H54 (cell line): ENCODE measurements at regions not wholly inside any gene's neighbourhood (a gene's known extent, or its start where the extent isn't known, plus 50 kb on each side); places are given as distances from the start of the nearest gene placed in this dataset.
"Not testable (repeated sequence)": the region's sequence is repeated elsewhere in the genome, so short reads cannot be mapped to it uniquely, and the experiment has no call there.

ENCODE experiments used
- DNase-seq: peaks from one replicate; pipeline ENCODE4 v3.0.0; 2011; ENCODE audit warnings: low spot score, mixed read lengths; ENCODE audit not compliant: insufficient read length
- FAIRE-seq: peaks from 3 replicates; lab custom pipeline; 2011; peaks lifted over from hg19 to GRCh38; lab: Jason Lieb, UNC
- POLR2A ChIP-seq: IDR thresholded peaks from 2 replicates; pipeline ENCODE4 v1.6.1; 2011; ENCODE audit warnings: low read depth, mild to moderate bottlenecking, low read length

GRCh38 chr15:29648415-29648814 is 173.9 kb downstream of the TJP1 start:
- not testable (repeated sequence) for FAIRE-seq, DNase-seq

- no peak for TF ChIP-seq POLR2A
- FAIRE-seq: no peak
- no peak for DNase-seq
Measured at GRCh38 chr15:29645841-29646240, 176.4 kb downstream of the TJP1 start.

- FAIRE-seq, DNase-seq: not testable (repeated sequence)
Measured at GRCh38 chr15:29644361-29644760, 177.9 kb downstream of the TJP1 start.

- peak; percentile 58 for DNase-seq
- TF ChIP-seq POLR2A: no peak
- peak; percentile 98 for FAIRE-seq
Measured at GRCh38 chr15:29638781-29639180, 183.5 kb downstream of the TJP1 start.

- TF ChIP-seq POLR2A: no peak
- DNase-seq (no peak), FAIRE-seq (no peak)
Measured at GRCh38 chr15:29638011-29638410, 184.3 kb downstream of the TJP1 start.

- FAIRE-seq (no peak), DNase-seq (no peak)
- no peak for TF ChIP-seq POLR2A
Measured at GRCh38 chr15:29637555-29637954, 184.7 kb downstream of the TJP1 start.

GRCh38 chr15:29636921-29637320 is 185.3 kb downstream of the TJP1 start:
- no peak for TF ChIP-seq POLR2A
- DNase-seq (no peak), FAIRE-seq (no peak)

GRCh38 chr15:29636140-29636539 is 186.1 kb downstream of the TJP1 start:
- TF ChIP-seq POLR2A: no peak
- FAIRE-seq: no peak

GRCh38 chr15:29635513-29636098 is 186.7 kb downstream of the TJP1 start:
- TF ChIP-seq POLR2A: no peak
- FAIRE-seq (no peak), DNase-seq (no peak)

More at GRCh38 chr15:29636140-29636539, 186.1 kb downstream of the TJP1 start:
- DNase-seq: no peak

- DNase-seq (no peak), FAIRE-seq (no peak)
- no peak for TF ChIP-seq POLR2A
Measured at GRCh38 chr15:29633971-29634370, 188.3 kb downstream of the TJP1 start.

- no peak for DNase-seq
- TF ChIP-seq POLR2A: no peak
- no peak for FAIRE-seq
Measured at GRCh38 chr15:29632671-29633406, 189.4 kb downstream of the TJP1 start.

- no peak for TF ChIP-seq POLR2A
- FAIRE-seq (no peak), DNase-seq (no peak)
Measured at GRCh38 chr15:29631076-29632070, 190.9 kb downstream of the TJP1 start.

- no peak for DNase-seq
- no peak for FAIRE-seq
- no peak for TF ChIP-seq POLR2A
Measured at GRCh38 chr15:29624271-29624670, 198.0 kb downstream of the TJP1 start.

- DNase-seq: no peak
- no peak for FAIRE-seq
- no peak for TF ChIP-seq POLR2A
Measured at GRCh38 chr15:29623116-29623639, 199.1 kb downstream of the TJP1 start.
